GM23338 (cell line): ENCODE measurements at regions not wholly inside any gene's neighbourhood (a gene's known extent, or its start where the extent isn't known, plus 50 kb on each side); places are given as distances from the start of the nearest gene placed in this dataset.

Source experiments
- ATAC-seq: fragments of 200-7000 bp; cut with Tn5 transposase; 3 replicates; pipeline ENCODE4 v1.9.1; 2020
- DNase-seq: peaks from one replicate; pipeline ENCODE4 v3.0.0-alpha.2; 2015; ENCODE audit warnings: low spot score
- H2AFZ ChIP-seq: fragments of 200-600 bp; sonication (generic); 2 replicates; pipeline ENCODE4 v1.8.0; 2016; ENCODE audit warnings: antibody characterized with exemption, mild to moderate bottlenecking, moderate library complexity
- H3F3A ChIP-seq: fragments of 200-600 bp; sonication (generic); replicated peaks from 2 replicates; pipeline ENCODE4 v1.8.0; 2017; ENCODE audit warnings: antibody characterized with exemption, mixed run types, low read depth
- H3K27ac ChIP-seq: fragments of 200-600 bp; sonication (generic); 2 replicates; pipeline ENCODE4 v1.6.1; 2016; ENCODE audit warnings: low read depth
- H3K27me3 ChIP-seq: fragments of 200-600 bp; sonication (generic); 2 replicates; pipeline ENCODE4 v1.8.0; 2016; ENCODE audit warnings: mild to moderate bottlenecking, mixed run types, moderate library complexity; ENCODE audit not compliant: insufficient read depth
- H3K36me3 ChIP-seq: fragments of 200-600 bp; sonication (generic); 2 replicates; pipeline ENCODE4 v1.8.0; 2016; ENCODE audit warnings: mild to moderate bottlenecking; ENCODE audit not compliant: insufficient read depth
- H3K4me1 ChIP-seq: fragments of 200-600 bp; sonication (generic); 2 replicates; pipeline ENCODE4 v1.8.0; 2016; ENCODE audit warnings: mild to moderate bottlenecking, moderate library complexity; ENCODE audit not compliant: insufficient read depth
- H3K4me2 ChIP-seq: fragments of 200-600 bp; sonication (generic); 2 replicates; pipeline ENCODE4 v1.7.1; 2017; ENCODE audit warnings: mixed run types
- H3K4me3 ChIP-seq: fragments of 200-600 bp; sonication (generic); 2 replicates; pipeline ENCODE4 v1.6.1; 2016; ENCODE audit warnings: mixed run types
- H3K79me2 ChIP-seq: fragments of 200-600 bp; sonication (generic); replicated peaks from 2 replicates; pipeline ENCODE4 v1.8.0; 2017; ENCODE audit warnings: mild to moderate bottlenecking; ENCODE audit not compliant: insufficient read depth
- H3K9me2 ChIP-seq: fragments of 200-600 bp; sonication (generic); 2 replicates; pipeline ENCODE4 v1.8.0; 2017; ENCODE audit not compliant: insufficient read depth
- H4K20me1 ChIP-seq: fragments of 200-600 bp; sonication (generic); replicated peaks from 2 replicates; pipeline ENCODE4 v1.8.0; 2017; ENCODE audit warnings: mild to moderate bottlenecking; ENCODE audit not compliant: insufficient read depth
- H3K27ac Mint-ChIP-seq: 2 replicates; pipeline ENCODE4 v1.8.0; 2020; ENCODE audit warnings: inconsistent platforms, mild to moderate bottlenecking, moderate library complexity, mixed read lengths
- H3K27me3 Mint-ChIP-seq: 3 replicates; pipeline ENCODE4 v1.8.0; 2022; ENCODE audit warnings: low read depth, mild to moderate bottlenecking, moderate library complexity, mixed read lengths, inconsistent platforms; ENCODE audit not compliant: insufficient read depth, poor library complexity
- H3K36me3 Mint-ChIP-seq: 3 replicates; pipeline ENCODE4 v1.8.0; 2021; ENCODE audit warnings: low read depth, mild to moderate bottlenecking, inconsistent platforms, moderate library complexity, mixed read lengths
- H3K4me1 Mint-ChIP-seq: 3 replicates; pipeline ENCODE4 v1.8.0; 2020; ENCODE audit warnings: mild to moderate bottlenecking, inconsistent platforms, mixed read lengths
- H3K4me3 Mint-ChIP-seq: 3 replicates; pipeline ENCODE4 v1.8.0; 2021; ENCODE audit warnings: moderate library complexity, mild to moderate bottlenecking, inconsistent platforms, mixed read lengths
- H3K9me3 Mint-ChIP-seq: 3 replicates; pipeline ENCODE4 v1.8.0; 2020; ENCODE audit warnings: moderate library complexity, mild to moderate bottlenecking, inconsistent platforms, mixed read lengths
- CREB1 ChIP-seq: fragments of 250-450 bp; sonication (Bioruptor Pico); IDR thresholded peaks from 2 replicates; pipeline ENCODE4 v1.5.0; 2020; ENCODE audit warnings: low read depth, mild to moderate bottlenecking, moderate library complexity
- CTCF ChIP-seq, 2 experiments: fragments of 200-600 bp in 1 of 2; sonication (generic) in 1 of 2; conservative IDR thresholded peaks; 2 replicates each; pipeline versions ENCODE4 v1.5.1 to v1.6.1; 2016 to 2017; ENCODE audit warnings: antibody characterized with exemption in 2 of 2, low read depth in 2 of 2, mild to moderate bottlenecking in 2 of 2, moderate library complexity in 1 of 2
- EZH2 ChIP-seq: fragments of 200-600 bp; sonication (generic); IDR thresholded peaks from one replicate; pipeline ENCODE4 v1.8.0; 2017; ENCODE audit warnings: antibody characterized with exemption, mild to moderate bottlenecking, low read depth; ENCODE audit not compliant: unreplicated experiment
- EZH2phosphoT487 ChIP-seq: fragments of 200-600 bp; sonication (generic); IDR thresholded peaks from one replicate; pipeline ENCODE4 v1.8.1; 2018; ENCODE audit warnings: antibody characterized with exemption; ENCODE audit not compliant: unreplicated experiment
- JUNB ChIP-seq: IDR thresholded peaks from one replicate; pipeline ENCODE4 v1.6.1; 2016; ENCODE audit warnings: antibody characterized with exemption; ENCODE audit not compliant: unreplicated experiment
- NANOG ChIP-seq: IDR thresholded peaks from 2 replicates; pipeline ENCODE4 v1.6.1; 2016; ENCODE audit warnings: antibody characterized with exemption, borderline replicate concordance
- POLR2AphosphoS5 ChIP-seq: IDR thresholded peaks from 2 replicates; pipeline ENCODE4 v1.6.1; 2016; ENCODE audit warnings: antibody characterized with exemption, low read depth
- REST ChIP-seq: IDR thresholded peaks from one replicate; pipeline ENCODE4 v1.6.1; 2018; ENCODE audit warnings: antibody characterized with exemption; ENCODE audit not compliant: unreplicated experiment
- STAT1 ChIP-seq: IDR thresholded peaks from one replicate; pipeline ENCODE4 v1.6.1; 2016; ENCODE audit warnings: antibody characterized with exemption; ENCODE audit not compliant: unreplicated experiment
- ZNF114 ChIP-seq: fragments of 250-450 bp; sonication (Bioruptor Pico); IDR thresholded peaks from 2 replicates; pipeline ENCODE4 v1.5.0; 2020; ENCODE audit warnings: mild to moderate bottlenecking, moderate library complexity
- ZNF331 ChIP-seq: fragments of 250-450 bp; sonication (Bioruptor Pico); IDR thresholded peaks from 2 replicates; pipeline ENCODE4 v1.5.0; 2020; ENCODE audit warnings: low read depth, mild to moderate bottlenecking, moderate library complexity
- TF ChIP-seq, protein P1 (sequence below): fragments of 250-450 bp; sonication (Bioruptor Pico); IDR thresholded peaks from 2 replicates; pipeline ENCODE4 v1.5.0; 2020; ENCODE audit warnings: mild to moderate bottlenecking, moderate library complexity
- TF ChIP-seq, protein P2 (sequence below): IDR thresholded peaks from 2 replicates; pipeline ENCODE4 v1.6.1; 2016; ENCODE audit warnings: antibody characterized with exemption

DNA sequence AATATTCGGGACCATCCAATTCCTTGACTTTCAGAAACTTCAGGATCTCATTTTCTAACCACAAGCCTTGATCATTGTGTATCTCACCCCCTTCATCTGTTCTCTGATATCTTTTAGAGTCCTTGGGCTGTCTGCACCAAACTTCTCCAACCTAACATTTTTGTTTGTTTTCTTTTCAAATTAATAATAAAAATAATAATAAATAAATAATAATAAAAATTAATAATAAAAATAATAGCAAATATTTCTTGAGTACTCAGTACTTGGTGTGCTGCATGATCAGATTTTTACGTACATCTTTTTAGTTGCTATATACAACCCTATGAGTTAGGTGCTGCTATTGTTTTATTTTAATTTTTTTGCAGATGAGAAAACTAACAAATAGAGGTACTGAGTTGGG lies 70.2 kb upstream of the TPRG1 start:
- H2AFZ ChIP-seq, result no peak overlapping the region
- no peaks in the 10 kb centered on the region for H3K27me3 ChIP-seq
- no peak for ATAC-seq
- Mint-ChIP-seq H3K36me3 (no peaks in the 10 kb centered on the region), H3K4me1 (no peaks in the 10 kb centered on the region), H3K27ac (no peak overlapping the region), H3K27me3 (no peaks in the 10 kb centered on the region), H3K9me3 (no peaks in the 10 kb centered on the region), H3K4me3 (no peak overlapping the region)
- H3K4me1 ChIP-seq, result no peaks in the 10 kb centered on the region
- H3K4me2 ChIP-seq, result no peak overlapping the region
- H3K4me3 ChIP-seq, result no peak overlapping the region
- H4K20me1 ChIP-seq, result no peaks in the 10 kb centered on the region
- H3K36me3 ChIP-seq, result no peaks in the 10 kb centered on the region
- H3K79me2 ChIP-seq, result no peaks in the 10 kb centered on the region
- H3F3A ChIP-seq, result no peaks in the 10 kb centered on the region
- TF ChIP-seq EZH2phosphoT487 (no peak), CTCF (conservative IDR thresholded peaks at IDR 0.05; ENCODE audit: low read depth in 2 of 2) (no peak), CREB1 (no peak), STAT1 (no peak), JUNB (no peak), REST (no peak), POLR2AphosphoS5 (no peak), NANOG (no peak), ZNF331 (CRISPR knock-in tag) (no peak), ZNF114 (CRISPR knock-in tag) (no peak), EZH2 (no peak)
- TF ChIP-seq, protein P1, sequence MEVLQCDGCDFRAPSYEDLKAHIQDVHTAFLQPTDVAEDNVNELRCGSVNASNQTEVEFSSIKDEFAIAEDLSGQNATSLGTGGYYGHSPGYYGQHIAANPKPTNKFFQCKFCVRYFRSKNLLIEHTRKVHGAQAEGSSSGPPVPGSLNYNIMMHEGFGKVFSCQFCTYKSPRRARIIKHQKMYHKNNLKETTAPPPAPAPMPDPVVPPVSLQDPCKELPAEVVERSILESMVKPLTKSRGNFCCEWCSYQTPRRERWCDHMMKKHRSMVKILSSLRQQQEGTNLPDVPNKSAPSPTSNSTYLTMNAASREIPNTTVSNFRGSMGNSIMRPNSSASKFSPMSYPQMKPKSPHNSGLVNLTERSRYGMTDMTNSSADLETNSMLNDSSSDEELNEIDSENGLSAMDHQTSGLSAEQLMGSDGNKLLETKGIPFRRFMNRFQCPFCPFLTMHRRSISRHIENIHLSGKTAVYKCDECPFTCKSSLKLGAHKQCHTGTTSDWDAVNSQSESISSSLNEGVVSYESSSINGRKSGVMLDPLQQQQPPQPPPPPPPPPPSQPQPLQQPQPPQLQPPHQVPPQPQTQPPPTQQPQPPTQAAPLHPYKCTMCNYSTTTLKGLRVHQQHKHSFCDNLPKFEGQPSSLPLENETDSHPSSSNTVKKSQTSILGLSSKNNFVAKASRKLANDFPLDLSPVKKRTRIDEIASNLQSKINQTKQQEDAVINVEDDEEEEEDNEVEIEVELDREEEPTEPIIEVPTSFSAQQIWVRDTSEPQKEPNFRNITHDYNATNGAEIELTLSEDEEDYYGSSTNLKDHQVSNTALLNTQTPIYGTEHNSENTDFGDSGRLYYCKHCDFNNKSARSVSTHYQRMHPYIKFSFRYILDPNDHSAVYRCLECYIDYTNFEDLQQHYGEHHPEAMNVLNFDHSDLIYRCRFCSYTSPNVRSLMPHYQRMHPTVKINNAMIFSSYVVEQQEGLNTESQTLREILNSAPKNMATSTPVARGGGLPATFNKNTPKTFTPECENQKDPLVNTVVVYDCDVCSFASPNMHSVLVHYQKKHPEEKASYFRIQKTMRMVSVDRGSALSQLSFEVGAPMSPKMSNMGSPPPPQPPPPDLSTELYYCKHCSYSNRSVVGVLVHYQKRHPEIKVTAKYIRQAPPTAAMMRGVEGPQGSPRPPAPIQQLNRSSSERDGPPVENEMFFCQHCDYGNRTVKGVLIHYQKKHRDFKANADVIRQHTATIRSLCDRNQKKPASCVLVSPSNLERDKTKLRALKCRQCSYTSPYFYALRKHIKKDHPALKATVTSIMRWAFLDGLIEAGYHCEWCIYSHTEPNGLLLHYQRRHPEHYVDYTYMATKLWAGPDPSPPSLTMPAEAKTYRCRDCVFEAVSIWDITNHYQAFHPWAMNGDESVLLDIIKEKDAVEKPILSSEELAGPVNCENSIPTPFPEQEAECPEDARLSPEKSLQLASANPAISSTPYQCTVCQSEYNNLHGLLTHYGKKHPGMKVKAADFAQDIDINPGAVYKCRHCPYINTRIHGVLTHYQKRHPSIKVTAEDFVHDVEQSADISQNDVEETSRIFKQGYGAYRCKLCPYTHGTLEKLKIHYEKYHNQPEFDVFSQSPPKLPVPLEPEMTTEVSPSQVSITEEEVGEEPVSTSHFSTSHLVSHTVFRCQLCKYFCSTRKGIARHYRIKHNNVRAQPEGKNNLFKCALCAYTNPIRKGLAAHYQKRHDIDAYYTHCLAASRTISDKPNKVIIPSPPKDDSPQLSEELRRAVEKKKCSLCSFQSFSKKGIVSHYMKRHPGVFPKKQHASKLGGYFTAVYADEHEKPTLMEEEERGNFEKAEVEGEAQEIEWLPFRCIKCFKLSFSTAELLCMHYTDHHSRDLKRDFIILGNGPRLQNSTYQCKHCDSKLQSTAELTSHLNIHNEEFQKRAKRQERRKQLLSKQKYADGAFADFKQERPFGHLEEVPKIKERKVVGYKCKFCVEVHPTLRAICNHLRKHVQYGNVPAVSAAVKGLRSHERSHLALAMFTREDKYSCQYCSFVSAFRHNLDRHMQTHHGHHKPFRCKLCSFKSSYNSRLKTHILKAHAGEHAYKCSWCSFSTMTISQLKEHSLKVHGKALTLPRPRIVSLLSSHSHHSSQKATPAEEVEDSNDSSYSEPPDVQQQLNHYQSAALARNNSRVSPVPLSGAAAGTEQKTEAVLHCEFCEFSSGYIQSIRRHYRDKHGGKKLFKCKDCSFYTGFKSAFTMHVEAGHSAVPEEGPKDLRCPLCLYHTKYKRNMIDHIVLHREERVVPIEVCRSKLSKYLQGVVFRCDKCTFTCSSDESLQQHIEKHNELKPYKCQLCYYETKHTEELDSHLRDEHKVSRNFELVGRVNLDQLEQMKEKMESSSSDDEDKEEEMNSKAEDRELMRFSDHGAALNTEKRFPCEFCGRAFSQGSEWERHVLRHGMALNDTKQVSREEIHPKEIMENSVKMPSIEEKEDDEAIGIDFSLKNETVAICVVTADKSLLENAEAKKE, result no peak
- TF ChIP-seq, protein P2, sequence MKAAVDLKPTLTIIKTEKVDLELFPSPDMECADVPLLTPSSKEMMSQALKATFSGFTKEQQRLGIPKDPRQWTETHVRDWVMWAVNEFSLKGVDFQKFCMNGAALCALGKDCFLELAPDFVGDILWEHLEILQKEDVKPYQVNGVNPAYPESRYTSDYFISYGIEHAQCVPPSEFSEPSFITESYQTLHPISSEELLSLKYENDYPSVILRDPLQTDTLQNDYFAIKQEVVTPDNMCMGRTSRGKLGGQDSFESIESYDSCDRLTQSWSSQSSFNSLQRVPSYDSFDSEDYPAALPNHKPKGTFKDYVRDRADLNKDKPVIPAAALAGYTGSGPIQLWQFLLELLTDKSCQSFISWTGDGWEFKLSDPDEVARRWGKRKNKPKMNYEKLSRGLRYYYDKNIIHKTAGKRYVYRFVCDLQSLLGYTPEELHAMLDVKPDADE, result no peak
- DNase-seq, result no peak
- no peak overlapping the region for H3K27ac ChIP-seq
- 0 out of 2 replicates have a peak, but pooled peaks cover 8% of the 10 kb centered on the region for H3K9me2 ChIP-seq
